ENCODE measurements at regions not wholly inside any gene's neighbourhood (a gene's known extent, or its start where the extent isn't known, plus 50 kb on each side); places are given as distances from the start of the nearest gene placed in this dataset.
A peak's percentile ranks its signal among the peaks of the same experiment; 100 is the strongest.
"Not testable (repeated sequence)": the region's sequence is repeated elsewhere in the genome, so short reads cannot be mapped to it uniquely, and the experiment has no call there.

GRCh38 chr10:61818251-61818650 is 83.2 kb upstream of the ARID5B start:
- H3K27ac ChIP-seq (ENCODE audit: poor library complexity, severe bottlenecking); H3K4me1 ChIP-seq (ENCODE audit: insufficient read depth, poor library complexity, severe bottlenecking); H3K4me3 ChIP-seq (ENCODE audit: severe bottlenecking); ATAC-seq (ENCODE audit: low read depth); H3K27me3 ChIP-seq (ENCODE audit: insufficient read depth, poor library complexity, severe bottlenecking); DNase-seq (ENCODE audit: low spot score); H3K9me3 ChIP-seq (ENCODE audit: severe bottlenecking); H3K36me3 ChIP-seq (ENCODE audit: low read depth): not testable (repeated sequence)

- no peak for ATAC-seq (ENCODE audit: low read depth)
- Histone ChIP-seq H3K36me3 (ENCODE audit: low read depth) (no peaks in the 10 kb centered on the region), H3K9me3 (ENCODE audit: severe bottlenecking) (no peaks in the 10 kb centered on the region), H3K4me3 (ENCODE audit: severe bottlenecking) (no peak overlapping the region), H3K4me1 (ENCODE audit: insufficient read depth, poor library complexity, severe bottlenecking) (no peaks in the 10 kb centered on the region), H3K27ac (ENCODE audit: poor library complexity, severe bottlenecking) (no peak overlapping the region), H3K27me3 (ENCODE audit: insufficient read depth, poor library complexity, severe bottlenecking) (no peaks in the 10 kb centered on the region)
- no peak for DNase-seq (ENCODE audit: low spot score)
- TF ChIP-seq CTCF (IDR thresholded peaks at IDR 0.05; ENCODE audit: poor library complexity, severe bottlenecking) = peak; percentile 31
Observed at GRCh38 chr10:61819208-61819607, 82.3 kb upstream of the ARID5B start.

- DNase-seq (ENCODE audit: low spot score) = no peak
- no peak for ATAC-seq (ENCODE audit: low read depth)
- TF ChIP-seq CTCF (IDR thresholded peaks at IDR 0.05; ENCODE audit: poor library complexity, severe bottlenecking) = no peak
- Histone ChIP-seq H3K4me3 (ENCODE audit: severe bottlenecking) (no peak overlapping the region), H3K36me3 (ENCODE audit: low read depth) (no peaks in the 10 kb centered on the region), H3K9me3 (ENCODE audit: severe bottlenecking) (no peaks in the 10 kb centered on the region), H3K27ac (ENCODE audit: poor library complexity, severe bottlenecking) (no peak overlapping the region), H3K4me1 (ENCODE audit: insufficient read depth, poor library complexity, severe bottlenecking) (no peaks in the 10 kb centered on the region), H3K27me3 (ENCODE audit: insufficient read depth, poor library complexity, severe bottlenecking) (no peaks in the 10 kb centered on the region)
Observed at GRCh38 chr10:61821153-61821552, 80.3 kb upstream of the ARID5B start.

GRCh38 chr10:61821693-61822092 is 79.8 kb upstream of the ARID5B start:
- Histone ChIP-seq H3K36me3 (ENCODE audit: low read depth) (no peaks in the 10 kb centered on the region), H3K4me1 (ENCODE audit: insufficient read depth, poor library complexity, severe bottlenecking) (no peaks in the 10 kb centered on the region), H3K4me3 (ENCODE audit: severe bottlenecking) (no peak overlapping the region), H3K9me3 (ENCODE audit: severe bottlenecking) (no peaks in the 10 kb centered on the region), H3K27ac (ENCODE audit: poor library complexity, severe bottlenecking) (no peak overlapping the region), H3K27me3 (ENCODE audit: insufficient read depth, poor library complexity, severe bottlenecking) (no peaks in the 10 kb centered on the region)
- TF ChIP-seq CTCF (IDR thresholded peaks at IDR 0.05; ENCODE audit: poor library complexity, severe bottlenecking) = no peak
- DNase-seq (ENCODE audit: low spot score) = no peak
- no peak for ATAC-seq (ENCODE audit: low read depth)

GRCh38 chr10:61822096-61822495 is 79.4 kb upstream of the ARID5B start:
- Histone ChIP-seq H3K27ac (ENCODE audit: poor library complexity, severe bottlenecking) (no peak overlapping the region), H3K9me3 (ENCODE audit: severe bottlenecking) (no peaks in the 10 kb centered on the region), H3K36me3 (ENCODE audit: low read depth) (no peaks in the 10 kb centered on the region), H3K4me3 (ENCODE audit: severe bottlenecking) (no peak overlapping the region), H3K4me1 (ENCODE audit: insufficient read depth, poor library complexity, severe bottlenecking) (no peaks in the 10 kb centered on the region), H3K27me3 (ENCODE audit: insufficient read depth, poor library complexity, severe bottlenecking) (no peaks in the 10 kb centered on the region)
- DNase-seq (ENCODE audit: low spot score) = no peak
- no peak for TF ChIP-seq CTCF (IDR thresholded peaks at IDR 0.05; ENCODE audit: poor library complexity, severe bottlenecking)
- no peak for ATAC-seq (ENCODE audit: low read depth)

Data from RWPE2 (cell line).